Pancreas (tissue), 10 donors: ENCODE measurements at regions not wholly inside any gene's neighbourhood (a gene's known extent, or its start where the extent isn't known, plus 50 kb on each side); places are given as distances from the start of the nearest gene placed in this dataset.

Source experiments
- ATAC-seq, 4 donors: fragments of 200-7000 bp; cut with Tn5 transposase; one replicate each; pipeline versions ENCODE4 v1.8.0 to v1.9.1; 2020; ENCODE audit warnings: mild to moderate bottlenecking in 4 of 4, moderate library complexity in 4 of 4
- DNase-seq, 6 donors: peaks; one replicate each; pipeline ENCODE4 v3.0.0-alpha.2; 2020
- FAIRE-seq: peaks from 2 replicates; lab custom pipeline; 2012; peaks lifted over from hg19 to GRCh38; lab: Jason Lieb, UNC
- H3K27ac ChIP-seq, 4 donors: fragments of 200-600 bp; sonication (generic); 1 replicate in 3 of 4; 2 replicates in 1 of 4; pipeline versions ENCODE4 v1.5.0 to v1.8.0; 2020
- H3K27me3 ChIP-seq, 4 donors: fragments of 200-600 bp; one replicate each; pipeline ENCODE4 v1.8.0; 2021
- H3K36me3 ChIP-seq, 3 donors: fragments of 200-600 bp; sonication (generic) in 1 of 3; one replicate each; pipeline versions ENCODE4 v1.5.0 to v1.8.0; 2020 to 2021
- H3K4me1 ChIP-seq, 3 donors: fragments of 200-600 bp; one replicate each; pipeline ENCODE4 v1.8.0; 2021
- H3K4me3 ChIP-seq, 4 donors: fragments of 200-600 bp; sonication (generic) in 2 of 4; one replicate each; pipeline versions ENCODE4 v1.5.0 to v1.8.0; 2020 to 2021
- H3K9me3 ChIP-seq, 4 donors: fragments of 200-600 bp; one replicate each; pipeline ENCODE4 v1.8.0; 2021
- CTCF ChIP-seq, 4 donors: fragments of 200-600 bp; sonication (generic) in 3 of 4; IDR thresholded peaks; one replicate each; pipeline versions ENCODE4 v1.5.0 to v1.8.0; 2021; ENCODE audit warnings: antibody characterized with exemption in 4 of 4
- WGBS, 2 donors: extraction: QIAGEN DNeasy Blood & Tissue Kit; methylation state at CpG; one replicate each; pipeline ENCODE4 v1.1.7; 2013; 5-methylcytosine and 5-hydroxymethylcytosine counted together
- intact Hi-C, 3 donors: fragments of 100-400 bp; cut with DNase I; formaldehyde crosslinking; loops; one replicate each; pipeline versions ENCODE4 v1.11.1 to v1.14.2; 2022
- donor health status: healthy with polysubstance abuse.
- donor health status: DM: no; HTN: no; CAD: no; lungs with moderate emphysema.
- donor health status: DM: no; HTN: no; CAD: no.
- donor health status: control.
- donor health status: control.
- donor health status: Bipolar disorder and iron deficiency.
- donor health status: DM: yes; HTN: yes; CAD: no.
- donor health status: DM: no; HTN: no; CAD: no.
- donor health status: DM: no; HTN: no; CAD: no.
- donor health status: DM: yes; HTN: yes; CAD: no.

GRCh38 chr6:168817558-168818159 is 376.7 kb downstream of the SMOC2 start:
- no peak overlapping the region for H3K4me3 ChIP-seq
- no peak for FAIRE-seq
- H3K27me3 ChIP-seq = no peaks in the 10 kb centered on the region
- H3K27ac ChIP-seq = no peak overlapping the region
- ATAC-seq = no peak
- TF ChIP-seq CTCF (IDR thresholded peaks at IDR 0.05) = no peak
- DNase-seq = no peak
- intact Hi-C loops = no loop called here
- H3K9me3 ChIP-seq = no peaks in the 10 kb centered on the region
- 18 to 28% methylated on average over 1 of the region's 1 CpG for WGBS, 2 donors
- H3K36me3 ChIP-seq = no peaks in the 10 kb centered on the region
- H3K4me1 ChIP-seq = no peaks in the 10 kb centered on the region

GRCh38 chr6:168815229-168815628 is 374.2 kb downstream of the SMOC2 start:
- Histone ChIP-seq H3K4me3 (no peak overlapping the region), H3K4me1 (no peaks in the 10 kb centered on the region), H3K36me3 (no peaks in the 10 kb centered on the region), H3K9me3 (no peaks in the 10 kb centered on the region), H3K27ac (no peak overlapping the region), H3K27me3 (no peaks in the 10 kb centered on the region)
- ATAC-seq (no peak), DNase-seq (no peak), FAIRE-seq (no peak)
- no peak for TF ChIP-seq CTCF (IDR thresholded peaks at IDR 0.05)
- 36 to 44% methylated on average over 5 of the region's 5 CpGs for WGBS, 2 donors
- intact Hi-C loops = no loop called here

- FAIRE-seq (no peak), ATAC-seq (no peak), DNase-seq (no peak)
- Histone ChIP-seq H3K4me3 (no peak overlapping the region), H3K36me3 (no peaks in the 10 kb centered on the region), H3K9me3 (no peaks in the 10 kb centered on the region), H3K4me1 (no peaks in the 10 kb centered on the region), H3K27ac (no peak overlapping the region), H3K27me3 (peaks cover 0 to 4% (median 0%) of the 10 kb centered on the region in 4 donors)
- intact Hi-C loops = no loop called here
- WGBS, 2 donors = 55 to 63% methylated on average over 6 of the region's 6 CpGs
- no peak for TF ChIP-seq CTCF (IDR thresholded peaks at IDR 0.05)
These were observed 367.2 kb downstream of the SMOC2 start for GRCh38 chr6:168808232-168808631.

- DNase-seq (no peak), ATAC-seq (no peak), FAIRE-seq (no peak)
- no peaks in the 10 kb centered on the region for H3K9me3 ChIP-seq
- no peaks in the 10 kb centered on the region for H3K36me3 ChIP-seq
- H3K27me3 ChIP-seq = peaks cover 0 to 4% (median 0%) of the 10 kb centered on the region in 4 donors
- no peak overlapping the region for H3K4me3 ChIP-seq
- WGBS, 2 donors = 47 to 52% methylated on average over 2 of the region's 2 CpGs
- no peaks in the 10 kb centered on the region for H3K4me1 ChIP-seq
- TF ChIP-seq CTCF (IDR thresholded peaks at IDR 0.05) = no peak
- no peak overlapping the region for H3K27ac ChIP-seq
- intact Hi-C loops = no loop called here
These were observed 363.3 kb downstream of the SMOC2 start for GRCh38 chr6:168804331-168804730.

GRCh38 chr6:168803874-168804273 is 362.9 kb downstream of the SMOC2 start:
- Histone ChIP-seq H3K27me3 (peaks cover 0 to 4% (median 0%) of the 10 kb centered on the region in 4 donors), H3K9me3 (no peaks in the 10 kb centered on the region), H3K36me3 (no peaks in the 10 kb centered on the region), H3K27ac (no peak overlapping the region), H3K4me3 (no peak overlapping the region), H3K4me1 (no peaks in the 10 kb centered on the region)
- FAIRE-seq (no peak), DNase-seq (no peak), ATAC-seq (no peak)
- WGBS, 2 donors = 52 to 69% methylated on average over 2 of the region's 2 CpGs
- TF ChIP-seq CTCF (IDR thresholded peaks at IDR 0.05) = no peak
- intact Hi-C loops = no loop called here
